Right ventricle myocardium superior (tissue), 1 donor: ENCODE measurements at regions not wholly inside any gene's neighbourhood (a gene's known extent, or its start where the extent isn't known, plus 50 kb on each side); places are given as distances from the start of the nearest gene placed in this dataset.

ENCODE experiments used
- ATAC-seq: fragments of 200-7000 bp; cut with Tn5 transposase; one replicate; pipeline ENCODE4 v1.9.1; 2020; ENCODE audit warnings: mild to moderate bottlenecking; ENCODE audit not compliant: poor library complexity
- DNase-seq: peaks from one replicate; pipeline ENCODE4 v3.0.0-alpha.2; 2020
- intact Hi-C: fragments of 100-400 bp; cut with DNase I; formaldehyde crosslinking; loops from one replicate; pipeline ENCODE4 v1.11.2; 2022
- donor health status: DM: no; HTN: yes; CAD: no; lungs with severe emphysema.

DNA sequence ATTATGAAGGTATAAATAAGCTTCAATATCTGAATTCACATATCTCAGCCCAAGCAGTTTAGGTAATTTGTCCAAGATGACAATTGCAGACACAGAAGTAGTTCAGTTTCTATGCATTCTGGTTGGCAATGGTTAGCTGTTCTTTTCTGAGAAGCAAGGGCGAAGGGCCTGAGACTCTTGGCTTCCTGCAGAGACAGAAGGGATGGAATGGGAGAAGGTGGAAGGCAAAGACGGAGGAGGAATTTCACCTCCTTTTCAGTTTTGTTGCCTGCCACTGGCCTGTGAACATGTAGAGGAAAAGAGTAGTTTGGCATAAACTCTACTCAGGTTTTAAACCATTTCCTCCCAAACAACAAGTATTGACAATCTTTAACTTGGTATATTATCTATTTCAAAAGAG, 180.7 kb upstream of the HS3ST5 start:
- DNase-seq = no peak
- intact Hi-C loops = no loop called here
- no peak for ATAC-seq

DNA sequence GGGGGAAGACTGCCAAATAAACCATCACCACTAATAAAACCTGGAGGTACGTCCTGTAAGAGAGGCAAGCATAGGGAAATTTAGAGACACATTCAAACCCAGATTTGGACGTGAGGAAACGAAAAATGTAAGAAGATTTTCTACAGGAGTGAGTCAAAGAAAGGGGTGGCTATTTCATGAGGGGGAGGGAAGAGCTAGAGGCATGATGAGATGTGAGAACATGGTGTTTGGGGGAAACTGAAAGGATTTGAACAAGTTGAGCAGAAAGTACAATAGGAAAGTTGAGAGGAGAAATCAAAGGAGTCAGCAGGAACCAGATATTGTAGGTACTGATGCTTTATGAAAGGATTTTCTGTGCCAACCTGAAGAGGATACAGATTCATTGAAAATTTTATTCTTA, 179.1 kb upstream of the HS3ST5 start:
- DNase-seq (no peak), ATAC-seq (no peak)
- intact Hi-C loops = no loop called here

DNA sequence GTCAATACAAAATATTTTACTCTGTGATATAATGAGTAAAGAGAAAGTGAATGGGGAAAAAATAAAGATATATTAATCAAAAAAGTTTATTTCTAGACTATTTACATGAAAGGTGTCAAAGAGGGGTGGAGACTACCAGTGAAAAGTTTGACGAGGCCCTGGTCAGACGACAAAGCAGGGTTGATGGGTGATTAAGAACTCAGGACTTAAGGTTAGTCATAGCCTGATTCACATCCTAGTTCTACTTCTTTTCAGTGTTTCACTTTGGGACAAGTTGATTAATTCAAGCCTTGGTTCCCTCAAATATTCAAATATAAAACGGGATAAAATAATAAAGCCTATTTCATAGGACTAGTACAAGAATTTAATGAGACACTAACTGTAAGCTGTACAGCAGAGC, 178.2 kb upstream of the HS3ST5 start:
- no peak for ATAC-seq
- DNase-seq = no peak
- intact Hi-C loops = no loop called here

GRCh38 chr6:114514170-114514569, 171.3 kb upstream of the HS3ST5 start:
- ATAC-seq = no peak
- intact Hi-C loops = no loop called here

DNA sequence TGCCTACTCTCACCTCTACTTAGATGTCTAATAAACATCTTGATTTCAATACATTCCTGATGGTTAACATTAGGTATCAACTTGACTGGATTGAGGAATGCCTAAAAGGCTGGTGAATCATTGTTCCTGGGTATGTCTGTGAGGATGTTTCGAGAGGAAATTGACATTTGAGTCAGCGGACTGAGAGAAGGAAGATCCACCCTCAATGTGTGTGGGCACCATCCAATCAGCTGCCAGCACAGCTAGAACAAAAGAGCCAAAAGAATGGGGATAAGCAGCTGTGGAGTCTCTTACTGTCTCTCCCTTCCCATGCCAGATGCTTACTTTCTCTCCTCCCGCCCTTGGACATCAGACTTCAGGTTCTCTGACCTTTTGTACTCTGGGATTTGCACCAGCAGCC, 128.6 kb upstream of the HS3ST5 start:
- DNase-seq (no peak), ATAC-seq (no peak)
- intact Hi-C loops = no loop called here

More at GRCh38 chr6:114514170-114514569, 171.3 kb upstream of the HS3ST5 start:
- no peak for DNase-seq

GRCh38 chr6:114467931-114468330, 125.1 kb upstream of the HS3ST5 start:
- ATAC-seq = no peak
- intact Hi-C loops = no loop called here
- no peak for DNase-seq

- DNase-seq = no peak
- no peak for ATAC-seq
- intact Hi-C loops = no loop called here
These were observed 122.7 kb upstream of the HS3ST5 start for GRCh38 chr6:114465511-114465910.

- DNase-seq (no peak), ATAC-seq (no peak)
- intact Hi-C loops = no loop called here
These were observed 111.0 kb upstream of the HS3ST5 start for GRCh38 chr6:114453737-114454276.

DNA sequence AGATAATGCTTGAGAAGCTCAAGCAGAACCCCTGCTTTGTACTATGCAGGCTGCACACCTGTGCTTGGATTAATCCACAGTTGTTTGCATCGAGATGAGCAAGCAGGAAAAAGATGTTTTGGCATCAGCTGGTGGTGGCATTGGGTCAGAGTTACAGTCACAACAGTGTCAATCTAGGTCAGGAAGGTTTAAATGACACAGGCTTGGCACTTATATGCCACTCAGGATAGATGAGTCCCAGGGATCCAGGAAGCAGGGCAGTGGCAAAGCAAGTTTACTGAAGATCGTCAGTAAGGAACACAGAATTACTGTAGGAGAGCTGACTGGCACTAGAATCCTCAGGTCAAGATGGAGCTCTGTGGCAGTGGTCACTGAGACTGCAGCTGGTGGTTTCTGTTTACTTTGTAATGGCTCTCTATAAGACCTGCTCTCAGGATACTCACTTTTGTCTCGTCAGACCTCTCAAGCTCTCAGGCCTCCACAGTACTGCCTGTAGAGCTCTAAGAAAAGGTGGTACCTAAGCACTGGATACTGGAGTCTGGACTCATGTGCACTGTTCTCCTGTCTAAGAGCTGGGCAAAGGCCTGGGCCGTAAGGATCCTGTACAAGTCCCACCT, 110.1 kb upstream of the HS3ST5 start:
- ATAC-seq = no peak
- intact Hi-C loops = no loop called here

GRCh38 chr6:114450631-114451030, 107.8 kb upstream of the HS3ST5 start:
- ATAC-seq (no peak), DNase-seq (no peak)
- intact Hi-C loops = no loop called here

More for the DNA sequence above, 110.1 kb upstream of the HS3ST5 start:
- DNase-seq = no peak

GRCh38 chr6:114449659-114450058, 106.8 kb upstream of the HS3ST5 start:
- ATAC-seq (no peak), DNase-seq (no peak)
- intact Hi-C loops = no loop called here

DNA sequence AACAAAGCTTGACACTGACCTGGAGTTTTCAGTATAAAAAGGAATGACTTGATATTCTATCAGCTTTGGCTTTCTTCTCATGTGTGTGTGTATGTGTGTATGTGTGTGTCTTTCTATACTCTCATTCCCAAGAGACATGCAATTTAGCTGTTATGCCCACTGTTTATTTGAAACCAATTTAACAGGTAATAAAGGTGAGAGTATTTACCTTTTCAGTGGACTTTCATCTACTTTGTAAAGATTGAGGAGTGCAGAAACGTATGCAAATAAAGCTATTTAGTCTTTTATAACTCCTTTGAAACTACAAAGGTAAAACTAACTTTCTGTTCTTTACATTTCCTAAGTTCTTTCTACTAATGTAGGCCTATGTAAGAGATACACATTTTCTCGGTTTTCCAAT, 103.5 kb upstream of the HS3ST5 start:
- DNase-seq = no peak
- no peak for ATAC-seq
- intact Hi-C loops = no loop called here

DNA sequence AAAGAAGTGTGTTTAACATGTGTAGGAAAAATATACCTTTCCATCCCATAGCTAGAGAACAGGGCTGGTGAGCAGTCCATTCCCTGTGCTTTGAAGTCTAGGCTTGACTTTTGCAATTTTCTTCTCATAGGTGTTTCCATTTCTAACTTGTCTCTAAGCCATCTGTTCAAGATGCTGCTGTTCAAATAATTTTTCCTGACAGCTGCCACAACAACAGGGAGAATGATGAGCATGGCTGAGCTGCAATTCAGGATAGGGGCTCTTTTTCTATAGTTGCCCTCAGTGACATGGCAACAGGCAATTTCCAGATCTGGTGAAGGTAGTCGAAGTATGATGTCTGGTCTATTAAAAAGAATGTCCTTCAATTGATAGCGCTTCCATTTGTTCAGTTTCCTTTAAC, 103.0 kb upstream of the HS3ST5 start:
- intact Hi-C loops = no loop called here
- no peak for DNase-seq
- ATAC-seq = no peak

DNA sequence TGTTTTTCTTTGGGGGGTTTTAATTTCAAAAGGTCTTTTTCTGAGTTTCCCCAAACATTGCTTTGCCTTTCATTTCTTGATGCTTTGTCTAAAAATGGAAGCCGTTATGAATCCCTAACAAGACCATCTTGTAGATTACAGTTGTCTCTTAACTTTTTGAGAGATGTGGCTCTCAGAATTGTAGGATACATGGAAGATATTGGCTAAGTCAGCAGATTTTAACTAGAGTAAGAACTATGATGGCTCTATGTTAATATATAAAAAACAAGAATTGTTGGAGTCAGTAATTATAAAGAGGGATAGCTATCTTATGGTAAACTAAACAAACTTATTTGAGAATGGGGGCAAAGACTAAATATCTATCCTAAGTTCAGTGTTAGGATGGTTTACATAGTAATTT, 96.6 kb upstream of the HS3ST5 start:
- DNase-seq = no peak
- ATAC-seq = no peak
- intact Hi-C loops = no loop called here

DNA sequence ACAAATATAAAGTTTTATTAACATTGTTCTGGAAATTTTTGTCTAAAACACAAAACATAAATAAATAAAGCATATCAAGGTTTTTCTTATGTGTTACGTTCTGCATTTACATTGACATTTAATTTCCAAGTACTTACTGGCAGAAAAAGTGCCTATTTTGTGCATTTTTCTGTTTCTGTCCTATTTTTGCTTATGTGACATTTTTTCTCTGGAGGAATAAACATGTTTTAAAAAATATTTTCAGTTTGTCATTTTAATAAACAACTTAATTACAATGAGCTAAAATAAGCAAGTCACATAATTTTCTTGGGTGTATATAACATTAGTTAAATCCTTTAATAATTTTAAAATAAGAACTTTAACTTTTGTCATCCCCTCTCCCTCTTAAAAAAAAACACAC, 94.4 kb upstream of the HS3ST5 start:
- no peak for ATAC-seq
- no peak for DNase-seq
- intact Hi-C loops = no loop called here

- DNase-seq (no peak), ATAC-seq (no peak)
- intact Hi-C loops = no loop called here
These were observed 93.9 kb upstream of the HS3ST5 start for GRCh38 chr6:114436691-114437090.

DNA sequence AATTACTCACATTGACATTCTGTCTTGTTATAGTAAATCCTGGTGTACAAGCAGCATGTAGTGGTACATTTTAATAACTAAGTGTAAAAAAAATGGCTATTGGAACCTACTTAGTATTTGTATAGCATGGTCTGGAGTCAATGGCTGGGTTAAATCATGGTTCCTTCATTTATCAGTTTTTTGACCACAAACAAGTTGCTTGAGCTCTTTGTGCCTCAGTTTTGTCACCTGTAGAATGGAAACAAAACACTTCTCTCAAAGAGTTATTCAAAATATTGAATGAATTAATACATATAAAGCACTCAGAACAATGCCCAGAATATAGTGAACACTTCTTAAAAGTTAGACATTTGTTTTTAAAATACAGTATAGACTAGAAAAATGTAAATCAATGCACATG, 93.2 kb upstream of the HS3ST5 start:
- intact Hi-C loops = no loop called here
- DNase-seq = no peak
- ATAC-seq = no peak

DNA sequence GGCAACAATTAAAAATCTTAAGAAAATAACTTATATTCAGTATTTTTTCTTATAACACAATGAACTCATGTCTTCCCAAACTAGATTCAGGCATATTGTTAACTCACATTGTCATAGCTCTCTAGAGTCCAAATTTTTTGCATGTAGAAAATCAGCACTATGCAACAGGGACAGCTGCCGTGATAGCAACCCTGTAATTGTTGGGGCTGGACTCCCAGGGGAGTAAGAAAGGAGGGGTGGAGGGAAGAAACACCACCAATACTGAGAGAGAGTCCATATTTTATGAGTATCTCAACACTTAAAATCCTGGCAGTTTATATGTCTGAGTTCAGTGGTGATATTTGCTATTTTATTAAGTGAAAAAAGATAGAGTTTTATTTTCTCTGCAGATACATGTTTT, 89.6 kb upstream of the HS3ST5 start:
- intact Hi-C loops = no loop called here
- no peak for ATAC-seq
- DNase-seq = no peak

DNA sequence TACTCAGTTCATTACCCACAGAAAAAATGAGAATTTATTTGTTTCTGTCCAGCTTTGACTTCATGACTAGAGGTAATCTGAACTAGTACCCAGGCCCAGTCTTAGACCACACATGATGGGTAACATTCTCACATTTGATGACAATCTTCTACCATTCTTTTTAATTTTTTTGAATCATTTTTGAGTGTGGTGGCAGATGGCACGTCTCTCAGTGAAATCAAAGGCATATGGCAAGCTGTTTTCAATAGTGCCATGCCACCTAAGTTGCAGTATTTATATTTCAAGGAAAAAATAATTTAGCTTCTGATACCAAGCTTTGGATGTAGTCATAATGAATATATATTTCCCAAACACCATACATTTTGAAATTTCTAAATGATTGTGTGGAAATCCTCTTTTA, 88.8 kb upstream of the HS3ST5 start:
- intact Hi-C loops = no loop called here
- ATAC-seq (no peak), DNase-seq (no peak)

GRCh38 chr6:114430534-114431124, 87.8 kb upstream of the HS3ST5 start:
- no peak for DNase-seq
- ATAC-seq = no peak
- intact Hi-C loops = no loop called here

DNA sequence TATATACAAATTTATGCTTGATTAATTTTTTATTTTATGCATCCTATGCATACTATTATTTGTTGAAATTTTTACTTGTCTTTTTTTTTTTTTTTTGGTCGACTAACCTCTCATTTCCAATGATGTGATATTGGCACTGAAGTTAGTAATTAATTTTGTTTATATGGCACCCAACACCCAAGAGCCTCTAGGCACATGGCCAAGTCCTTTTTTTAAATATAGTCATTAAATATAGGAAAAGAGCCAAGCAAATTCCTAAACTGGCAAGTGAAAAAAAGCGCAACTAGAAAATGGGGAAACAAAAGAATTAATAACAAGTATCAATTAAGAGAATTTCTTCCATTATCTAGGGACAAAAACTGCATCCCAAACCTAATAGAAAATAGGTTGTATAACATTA, 85.5 kb upstream of the HS3ST5 start:
- intact Hi-C loops = no loop called here
- ATAC-seq (no peak), DNase-seq (no peak)
